ENCODE measurements at regions not wholly inside any gene's neighbourhood (a gene's known extent, or its start where the extent isn't known, plus 50 kb on each side); places are given as distances from the start of the nearest gene placed in this dataset.

GRCh38 chr16:87149051-87149450 is 168.1 kb downstream of the C16orf95 start (continued):
- TF ChIP-seq ARID4B (CRISPR knock-in tag; IDR thresholded peaks at IDR 0.05; ENCODE audit: borderline replicate concordance) (no peak), PRRX2 (CRISPR knock-in tag; IDR thresholded peaks at IDR 0.05) (no peak)

GRCh38 chr16:87150262-87150661 is 166.9 kb downstream of the C16orf95 start:
- Mint-ChIP-seq H3K9me3 (peaks cover 42% of the 10 kb centered on the region), H3K27ac (0 out of 2 replicates have a peak overlapping the region, but pooled peaks have one; percentile 41), H3K36me3 (peaks cover 9% of the 10 kb centered on the region), H3K4me3 (no peak overlapping the region), H3K27me3 (ENCODE audit: low read depth) (peaks cover 2% of the 10 kb centered on the region; the same call in 1 of the 2 replicates), H3K4me1 (peaks cover 11% of the 10 kb centered on the region)
- ATAC-seq (no peak), DNase-seq (ENCODE audit: low spot score) (no peak)
- ChIA-PET CTCF (no interaction called here), POLR2A (interaction anchor here (1.2 kb wide), 1 partner anchor 10 kb away, joined by 3 read pairs; no protein-coding TSS in a partner anchor)
- TF ChIP-seq NFATC4 (CRISPR knock-in tag; IDR thresholded peaks at IDR 0.05) (no peak), ATF2 (CRISPR knock-in tag; IDR thresholded peaks at IDR 0.05; ENCODE audit: borderline replicate concordance, low read depth) (no peak), AR (CRISPR knock-in tag; IDR thresholded peaks at IDR 0.05) (no peak), ZNF671 (CRISPR knock-in tag; IDR thresholded peaks at IDR 0.05) (no peak), NR3C1 (CRISPR knock-in tag; conservative IDR thresholded peaks at IDR 0.05; ENCODE audit: low read depth) (no peak), ZNF317 (CRISPR knock-in tag; IDR thresholded peaks at IDR 0.05; ENCODE audit: borderline replicate concordance, low read depth) (no peak), ERG (CRISPR knock-in tag; IDR thresholded peaks at IDR 0.05) (no peak), ZNF512 (CRISPR knock-in tag; IDR thresholded peaks at IDR 0.05; ENCODE audit: borderline replicate concordance) (no peak), ZNF423 (CRISPR knock-in tag; IDR thresholded peaks at IDR 0.05) (no peak), ZBTB43 (CRISPR knock-in tag; IDR thresholded peaks at IDR 0.05) (no peak), FOXP4 (CRISPR knock-in tag; IDR thresholded peaks at IDR 0.05) (no peak), ZNF396 (CRISPR knock-in tag; IDR thresholded peaks at IDR 0.05; ENCODE audit: borderline replicate concordance) (no peak), CBFB (CRISPR knock-in tag; IDR thresholded peaks at IDR 0.05; ENCODE audit: low read depth) (no peak), PREB (CRISPR knock-in tag; IDR thresholded peaks at IDR 0.05; ENCODE audit: borderline replicate concordance) (no peak), TEAD1 (CRISPR knock-in tag; IDR thresholded peaks at IDR 0.05) (no peak), USF1 (CRISPR knock-in tag; IDR thresholded peaks at IDR 0.05) (no peak)
